Loucy (cell line): ENCODE measurements at regions not wholly inside any gene's neighbourhood (a gene's known extent, or its start where the extent isn't known, plus 50 kb on each side); places are given as distances from the start of the nearest gene placed in this dataset.
"Not testable (repeated sequence)": the region's sequence is repeated elsewhere in the genome, so short reads cannot be mapped to it uniquely, and the experiment has no call there.

Experiments
- H2AFZ ChIP-seq: fragments of 200-600 bp; sonication (generic); 2 replicates; pipeline ENCODE4 v1.6.0; 2016; ENCODE audit warnings: antibody characterized with exemption, mild to moderate bottlenecking, low read length, moderate library complexity
- H3F3A ChIP-seq: fragments of 200-600 bp; 2 replicates; pipeline ENCODE4 v1.6.0; 2016; ENCODE audit warnings: antibody characterized with exemption, low read depth, mild to moderate bottlenecking
- H3K27me3 ChIP-seq: fragments of 200-600 bp; sonication (generic); 2 replicates; pipeline ENCODE4 v1.6.1; 2014; ENCODE audit warnings: low read length, mild to moderate bottlenecking; ENCODE audit not compliant: insufficient read depth, poor library complexity, severe bottlenecking
- H3K36me3 ChIP-seq: fragments of 200-600 bp; sonication (generic); 2 replicates; pipeline ENCODE4 v1.6.1; 2016; ENCODE audit warnings: low read length; ENCODE audit not compliant: insufficient read depth
- H3K4me1 ChIP-seq: fragments of 200-600 bp; sonication (generic); 2 replicates; pipeline ENCODE4 v1.5.1; 2014; ENCODE audit warnings: low read length, mild to moderate bottlenecking; ENCODE audit not compliant: insufficient read depth, poor library complexity, severe bottlenecking
- H3K4me2 ChIP-seq: fragments of 200-600 bp; sonication (generic); 2 replicates; pipeline ENCODE4 v1.6.0; 2014; ENCODE audit warnings: antibody characterized with exemption, low read length, low read depth, mild to moderate bottlenecking; ENCODE audit not compliant: poor library complexity, severe bottlenecking
- H3K4me3 ChIP-seq: fragments of 200-600 bp; sonication (generic); 2 replicates; pipeline ENCODE4 v1.5.1; 2014; ENCODE audit warnings: low read length, mild to moderate bottlenecking, mixed read lengths; ENCODE audit not compliant: poor library complexity, severe bottlenecking
- H3K79me2 ChIP-seq: fragments of 200-600 bp; sonication (generic); 2 replicates; pipeline ENCODE4 v1.6.1; 2014; ENCODE audit warnings: low read length; ENCODE audit not compliant: insufficient read depth
- H3K9ac ChIP-seq: fragments of 200-600 bp; sonication (generic); 2 replicates; pipeline ENCODE4 v1.6.0; 2014; ENCODE audit warnings: mild to moderate bottlenecking, low read depth, low read length, moderate library complexity; ENCODE audit not compliant: poor library complexity, severe bottlenecking
- H3K9me2 ChIP-seq: fragments of 200-600 bp; sonication (generic); replicated peaks from 2 replicates; pipeline ENCODE4 v1.6.1; 2016; ENCODE audit warnings: low read depth, low read length, mixed read lengths
- H3K9me3 ChIP-seq: fragments of 200-600 bp; sonication (generic); 2 replicates; pipeline ENCODE4 v1.6.1; 2014; ENCODE audit warnings: mild to moderate bottlenecking, antibody characterized with exemption, low read length, low read depth; ENCODE audit not compliant: insufficient read depth
- H4K20me1 ChIP-seq: fragments of 200-600 bp; sonication (generic); 2 replicates; pipeline ENCODE4 v1.6.0; 2014; ENCODE audit warnings: antibody characterized with exemption, low read length, mild to moderate bottlenecking; ENCODE audit not compliant: insufficient read depth, poor library complexity, severe bottlenecking
- EZH2phosphoT487 ChIP-seq: fragments of 200-600 bp; IDR thresholded peaks from 2 replicates; pipeline ENCODE4 v1.6.1; 2018; ENCODE audit warnings: antibody characterized with exemption, mild to moderate bottlenecking, moderate library complexity, borderline replicate concordance
- TF ChIP-seq, protein P1 (sequence below): fragments of 200-600 bp; sonication (generic); conservative IDR thresholded peaks from 2 replicates; pipeline ENCODE4 v1.5.1; 2014; ENCODE audit warnings: mild to moderate bottlenecking, antibody characterized with exemption, low read length

DNA sequence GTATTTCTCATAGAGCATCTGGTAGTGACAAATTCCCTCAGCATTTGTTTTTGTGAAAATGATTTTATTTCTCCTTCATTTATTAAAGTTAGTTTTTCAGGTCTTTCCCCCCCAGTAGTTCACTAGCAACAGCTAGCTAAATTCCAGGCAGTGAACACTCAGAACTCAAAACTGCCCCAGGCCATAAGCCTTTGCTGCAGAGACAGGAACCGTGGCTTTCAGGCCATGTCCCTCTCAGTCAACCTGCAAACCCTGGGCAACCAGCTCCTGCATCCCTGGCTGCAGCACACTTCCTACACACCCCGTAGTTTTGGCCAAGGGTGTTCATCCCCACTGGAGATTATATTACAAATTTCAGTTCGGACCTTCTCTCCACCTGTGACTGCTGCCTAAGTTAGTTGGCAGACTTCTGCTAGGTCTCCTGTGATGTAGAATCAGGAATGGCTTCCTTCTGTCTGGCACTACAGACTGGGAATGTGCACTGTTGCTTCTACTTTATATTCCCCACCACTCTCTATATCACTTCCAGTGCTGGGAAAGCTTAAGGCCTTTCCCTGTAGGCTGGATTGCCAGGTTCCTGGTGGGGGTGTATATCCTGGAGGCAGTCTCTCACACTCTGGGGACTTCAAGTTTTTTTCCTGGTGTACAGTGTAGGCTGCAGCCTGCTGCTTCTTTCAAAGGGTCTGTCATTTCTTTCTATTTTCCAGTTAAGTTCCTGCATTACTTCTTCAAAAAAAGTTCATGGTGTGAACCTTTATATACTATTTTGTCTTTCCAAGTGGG lies 924.4 kb upstream of the LRFN5 start:
- Histone ChIP-seq H3K9me2 (no peaks in the 10 kb centered on the region), H3F3A (no peaks in the 10 kb centered on the region), H3K9me3 (no peaks in the 10 kb centered on the region), H3K36me3 (no peaks in the 10 kb centered on the region), H3K4me1 (no peaks in the 10 kb centered on the region), H2AFZ (no peak overlapping the region), H3K4me2 (no peak overlapping the region), H3K27me3 (no peaks in the 10 kb centered on the region), H4K20me1 (no peaks in the 10 kb centered on the region), H3K9ac (no peak overlapping the region), H3K4me3 (no peak overlapping the region), H3K79me2 (no peaks in the 10 kb centered on the region)
- TF ChIP-seq, protein P1, sequence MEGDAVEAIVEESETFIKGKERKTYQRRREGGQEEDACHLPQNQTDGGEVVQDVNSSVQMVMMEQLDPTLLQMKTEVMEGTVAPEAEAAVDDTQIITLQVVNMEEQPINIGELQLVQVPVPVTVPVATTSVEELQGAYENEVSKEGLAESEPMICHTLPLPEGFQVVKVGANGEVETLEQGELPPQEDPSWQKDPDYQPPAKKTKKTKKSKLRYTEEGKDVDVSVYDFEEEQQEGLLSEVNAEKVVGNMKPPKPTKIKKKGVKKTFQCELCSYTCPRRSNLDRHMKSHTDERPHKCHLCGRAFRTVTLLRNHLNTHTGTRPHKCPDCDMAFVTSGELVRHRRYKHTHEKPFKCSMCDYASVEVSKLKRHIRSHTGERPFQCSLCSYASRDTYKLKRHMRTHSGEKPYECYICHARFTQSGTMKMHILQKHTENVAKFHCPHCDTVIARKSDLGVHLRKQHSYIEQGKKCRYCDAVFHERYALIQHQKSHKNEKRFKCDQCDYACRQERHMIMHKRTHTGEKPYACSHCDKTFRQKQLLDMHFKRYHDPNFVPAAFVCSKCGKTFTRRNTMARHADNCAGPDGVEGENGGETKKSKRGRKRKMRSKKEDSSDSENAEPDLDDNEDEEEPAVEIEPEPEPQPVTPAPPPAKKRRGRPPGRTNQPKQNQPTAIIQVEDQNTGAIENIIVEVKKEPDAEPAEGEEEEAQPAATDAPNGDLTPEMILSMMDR = no peak
- no peak for TF ChIP-seq EZH2phosphoT487

DNA sequence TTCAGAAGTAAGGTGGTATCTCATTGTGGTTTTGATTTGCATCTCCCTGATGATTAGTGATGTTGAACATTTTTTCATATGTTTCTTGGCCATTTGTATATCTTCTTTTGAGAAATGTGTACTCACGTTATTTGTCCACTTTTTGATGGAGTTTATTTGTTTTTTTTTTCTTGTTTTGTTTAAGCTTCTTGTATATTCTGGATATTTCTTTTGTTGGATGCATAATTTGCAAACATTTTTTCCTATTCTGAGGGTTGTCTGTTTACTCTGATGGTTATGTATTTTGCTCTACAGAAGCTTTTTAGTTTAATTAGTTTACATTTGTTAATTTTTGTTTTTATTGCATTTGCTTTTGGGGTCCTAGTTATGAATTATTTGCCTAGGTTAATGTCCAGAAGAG lies 927.4 kb upstream of the LRFN5 start:
- Histone ChIP-seq H3K9me3 (no peaks in the 10 kb centered on the region), H3K9me2 (no peaks in the 10 kb centered on the region), H3K4me2 (no peak overlapping the region), H3K36me3 (no peaks in the 10 kb centered on the region), H3K79me2 (no peaks in the 10 kb centered on the region), H3K4me1 (no peaks in the 10 kb centered on the region), H2AFZ (no peak overlapping the region), H3F3A (no peaks in the 10 kb centered on the region), H3K9ac (no peak overlapping the region), H4K20me1 (no peaks in the 10 kb centered on the region), H3K4me3 (no peak overlapping the region), H3K27me3 (no peaks in the 10 kb centered on the region)
- TF ChIP-seq EZH2phosphoT487 = no peak

- not testable (repeated sequence) for H3K9ac ChIP-seq, H3F3A ChIP-seq, H3K9me2 ChIP-seq, H3K4me3 ChIP-seq, H3K4me2 ChIP-seq, H3K27me3 ChIP-seq, H3K79me2 ChIP-seq, H2AFZ ChIP-seq, H3K36me3 ChIP-seq, H3K4me1 ChIP-seq, H4K20me1 ChIP-seq, H3K9me3 ChIP-seq
Measured at GRCh38 chr14:40677206-40677605, 929.5 kb upstream of the LRFN5 start.

DNA sequence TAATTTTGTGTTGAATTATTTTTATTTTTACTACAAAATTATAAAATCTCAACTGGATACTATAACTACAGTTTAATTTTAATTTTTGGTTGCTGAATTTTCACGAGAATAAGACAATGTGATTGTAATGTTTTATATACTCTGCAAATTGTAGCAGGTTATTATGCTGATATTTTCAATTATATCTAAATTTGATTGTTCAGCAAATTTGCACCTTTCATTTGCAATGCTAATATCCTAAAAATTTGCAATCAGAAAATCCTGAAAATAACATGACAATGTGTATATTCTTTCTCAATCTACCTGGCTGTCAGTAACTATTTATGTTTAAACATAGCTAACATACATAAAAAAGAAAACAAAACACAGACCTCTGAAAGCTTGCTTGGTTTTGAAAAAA lies 932.2 kb upstream of the LRFN5 start:
- H3K9ac ChIP-seq = no peak overlapping the region
- H3K36me3 ChIP-seq = no peaks in the 10 kb centered on the region
- TF ChIP-seq, protein P1 = no peak
- no peak overlapping the region for H3K4me3 ChIP-seq
- no peaks in the 10 kb centered on the region for H3K79me2 ChIP-seq
- no peaks in the 10 kb centered on the region for H3F3A ChIP-seq
- no peaks in the 10 kb centered on the region for H3K9me2 ChIP-seq
- H3K4me1 ChIP-seq = no peaks in the 10 kb centered on the region
- H2AFZ ChIP-seq = no peak overlapping the region
- no peaks in the 10 kb centered on the region for H3K27me3 ChIP-seq
- no peaks in the 10 kb centered on the region for H3K9me3 ChIP-seq
- H4K20me1 ChIP-seq = no peaks in the 10 kb centered on the region
- no peak overlapping the region for H3K4me2 ChIP-seq
